Kasumi-1 (cell line): ENCODE measurements at regions not wholly inside any gene's neighbourhood (a gene's known extent, or its start where the extent isn't known, plus 50 kb on each side); places are given as distances from the start of the nearest gene placed in this dataset.

Experiments used
- DNase-seq, 2 experiments: peaks; one replicate each; lab custom pipeline; 2025; lab: John Stamatoyannopoulos, UW

- no peak for DNase-seq
These were observed 91.9 kb upstream of the IGSF21 start for GRCh38 chr1:18015719-18016118.

- DNase-seq: no peak
These were observed 89.2 kb upstream of the IGSF21 start for GRCh38 chr1:18018366-18018765.

GRCh38 chr1:18020021-18020817 is 87.4 kb upstream of the IGSF21 start:
- DNase-seq: no peak

- DNase-seq: no peak
These were observed 86.4 kb upstream of the IGSF21 start for GRCh38 chr1:18021242-18021641.

GRCh38 chr1:18032172-18032859 is 75.3 kb upstream of the IGSF21 start:
- no peak for DNase-seq

- DNase-seq: no peak
These were observed 72.5 kb upstream of the IGSF21 start for GRCh38 chr1:18035145-18035544.

GRCh38 chr1:18037651-18038050 is 69.9 kb upstream of the IGSF21 start:
- DNase-seq: no peak

GRCh38 chr1:18038051-18038450 is 69.5 kb upstream of the IGSF21 start:
- DNase-seq: no peak

- no peak for DNase-seq
These were observed 68.5 kb upstream of the IGSF21 start for GRCh38 chr1:18039102-18039501.

GRCh38 chr1:18041102-18041501 is 66.5 kb upstream of the IGSF21 start:
- no peak for DNase-seq

GRCh38 chr1:18041685-18042355 is 65.8 kb upstream of the IGSF21 start:
- no peak for DNase-seq

- no peak for DNase-seq
These were observed 63.7 kb upstream of the IGSF21 start for GRCh38 chr1:18043871-18044270.

- no peak for DNase-seq
These were observed 62.4 kb upstream of the IGSF21 start for GRCh38 chr1:18045203-18045602.

GRCh38 chr1:18045621-18046020 is 62.0 kb upstream of the IGSF21 start:
- no peak for DNase-seq

- DNase-seq: no peak
These were observed 60.5 kb upstream of the IGSF21 start for GRCh38 chr1:18047122-18047521.

GRCh38 chr1:18049228-18049627 is 58.4 kb upstream of the IGSF21 start:
- no peak for DNase-seq

- no peak for DNase-seq
These were observed 54.9 kb upstream of the IGSF21 start for GRCh38 chr1:18052671-18053070.

- DNase-seq: no peak
These were observed 52.4 kb upstream of the IGSF21 start for GRCh38 chr1:18055156-18055555.

GRCh38 chr1:18056545-18056944 is 51.1 kb upstream of the IGSF21 start:
- no peak for DNase-seq

- no peak for DNase-seq
These were observed 50.0 kb upstream of the IGSF21 start for GRCh38 chr1:18057623-18058022.
